ENCODE measurements at regions not wholly inside any gene's neighbourhood (a gene's known extent, or its start where the extent isn't known, plus 50 kb on each side); places are given as distances from the start of the nearest gene placed in this dataset.
"Not testable (repeated sequence)": the region's sequence is repeated elsewhere in the genome, so short reads cannot be mapped to it uniquely, and the experiment has no call there.

DNA sequence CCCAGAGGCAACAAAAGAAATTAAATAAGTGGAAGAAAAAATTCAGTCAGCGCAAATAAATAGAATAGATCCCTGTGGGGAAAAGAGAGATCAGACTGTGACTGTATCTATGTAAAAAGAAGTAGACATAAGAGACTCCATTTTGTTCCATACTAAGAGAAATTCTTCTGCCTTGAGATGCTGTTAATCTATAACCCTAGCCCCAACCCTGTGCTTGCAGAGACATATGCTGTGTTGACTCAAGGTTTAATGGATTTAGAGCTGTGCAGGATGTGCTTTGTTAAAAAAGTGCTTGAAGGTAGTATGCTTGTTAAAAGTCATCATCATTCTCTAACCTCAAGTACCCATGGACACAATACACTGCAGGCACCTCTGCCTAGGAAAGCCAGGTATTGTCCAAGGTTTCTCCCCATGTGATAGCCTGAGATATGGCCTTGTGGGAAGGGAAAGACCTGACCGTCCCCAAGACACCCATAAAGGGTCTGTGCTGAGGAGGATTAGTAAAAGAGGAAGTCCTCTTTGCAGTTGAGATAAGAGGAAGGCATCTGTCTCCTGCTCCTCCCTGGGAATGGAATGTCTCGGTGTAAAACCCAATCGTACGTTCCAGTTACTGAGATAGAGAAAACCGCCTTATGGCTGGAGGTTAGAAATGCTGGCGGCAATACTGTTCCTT lies 161.8 kb downstream of the GPX5 start:
- TF ChIP-seq NFE2L2 (conservative IDR thresholded peaks at IDR 0.05; ENCODE audit: low read length); CTCF (IDR thresholded peaks at IDR 0.05); PHF8 (IDR thresholded peaks at IDR 0.05; ENCODE audit: borderline replicate concordance, low read depth); RFX5 (IDR thresholded peaks at IDR 0.05); POLR2AphosphoS2 (conservative IDR thresholded peaks at IDR 0.05; ENCODE audit: low read length); RCOR1 (IDR thresholded peaks at IDR 0.05; ENCODE audit: low read depth, low read length); RAD21 (conservative IDR thresholded peaks at IDR 0.05 in 1 of 2, IDR thresholded peaks at IDR 0.05 in 1 of 2); EP300 (IDR thresholded peaks at IDR 0.05); RARB (CRISPR knock-in tag; IDR thresholded peaks at IDR 0.05); KDM1A (IDR thresholded peaks at IDR 0.05; ENCODE audit: low read depth); POLR2A (IDR thresholded peaks at IDR 0.05; ENCODE audit: low read length); MAX (IDR thresholded peaks at IDR 0.05): not testable (repeated sequence)
- TF ChIP-seq, protein P1, sequence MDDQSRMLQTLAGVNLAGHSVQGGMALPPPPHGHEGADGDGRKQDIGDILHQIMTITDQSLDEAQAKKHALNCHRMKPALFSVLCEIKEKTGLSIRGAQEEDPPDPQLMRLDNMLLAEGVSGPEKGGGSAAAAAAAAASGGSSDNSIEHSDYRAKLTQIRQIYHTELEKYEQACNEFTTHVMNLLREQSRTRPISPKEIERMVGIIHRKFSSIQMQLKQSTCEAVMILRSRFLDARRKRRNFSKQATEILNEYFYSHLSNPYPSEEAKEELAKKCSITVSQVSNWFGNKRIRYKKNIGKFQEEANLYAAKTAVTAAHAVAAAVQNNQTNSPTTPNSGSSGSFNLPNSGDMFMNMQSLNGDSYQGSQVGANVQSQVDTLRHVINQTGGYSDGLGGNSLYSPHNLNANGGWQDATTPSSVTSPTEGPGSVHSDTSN (IDR thresholded peaks at IDR 0.05) = not testable (repeated sequence)

Measured in A549 (cell line).